GM18498 (cell line): ENCODE measurements at regions not wholly inside any gene's neighbourhood (a gene's known extent, or its start where the extent isn't known, plus 50 kb on each side); places are given as distances from the start of the nearest gene placed in this dataset.

ENCODE experiments used
- ATAC-seq: cut with Tn5 transposase; IDR thresholded peaks from one replicate; pipeline ENCODE4 v1.9.1; 2021; ENCODE audit warnings: mild to moderate bottlenecking, moderate library complexity; ENCODE audit not compliant: unreplicated experiment

GRCh38 chr5:166358127-166358830 lies 1933.2 kb upstream of the WWC1 start:
- no peak for ATAC-seq

GRCh38 chr5:166363087-166363760 lies 1928.2 kb upstream of the WWC1 start:
- ATAC-seq, result no peak

GRCh38 chr5:166365164-166365563 lies 1926.3 kb upstream of the WWC1 start:
- no peak for ATAC-seq

- no peak for ATAC-seq
Measured at GRCh38 chr5:166367391-166367790, 1924.1 kb upstream of the WWC1 start.

GRCh38 chr5:166369346-166369745 lies 1922.1 kb upstream of the WWC1 start:
- no peak for ATAC-seq

- no peak for ATAC-seq
Measured at GRCh38 chr5:166369807-166370206, 1921.6 kb upstream of the WWC1 start.

GRCh38 chr5:166370928-166371690 lies 1920.3 kb upstream of the WWC1 start:
- ATAC-seq, result no peak

GRCh38 chr5:166373817-166374216 lies 1917.6 kb upstream of the WWC1 start:
- ATAC-seq, result no peak

- ATAC-seq, result no peak
Measured at GRCh38 chr5:166377756-166378155, 1913.7 kb upstream of the WWC1 start.

- no peak for ATAC-seq
Measured at GRCh38 chr5:166379517-166379916, 1911.9 kb upstream of the WWC1 start.

- no peak for ATAC-seq
Measured at GRCh38 chr5:166382031-166382430, 1909.4 kb upstream of the WWC1 start.

- no peak for ATAC-seq
Measured at GRCh38 chr5:166398131-166398530, 1893.3 kb upstream of the WWC1 start.

- no peak for ATAC-seq
Measured at GRCh38 chr5:166399781-166400180, 1891.7 kb upstream of the WWC1 start.

GRCh38 chr5:166401391-166401790 lies 1890.1 kb upstream of the WWC1 start:
- no peak for ATAC-seq

GRCh38 chr5:166412191-166412590 lies 1879.3 kb upstream of the WWC1 start:
- ATAC-seq, result no peak

GRCh38 chr5:166427211-166427610 lies 1864.2 kb upstream of the WWC1 start:
- ATAC-seq, result no peak

GRCh38 chr5:166428264-166428803 lies 1863.1 kb upstream of the WWC1 start:
- ATAC-seq, result no peak

- no peak for ATAC-seq
Measured at GRCh38 chr5:166430491-166431319, 1860.7 kb upstream of the WWC1 start.

GRCh38 chr5:166431456-166431855 lies 1860.0 kb upstream of the WWC1 start:
- ATAC-seq, result no peak

GRCh38 chr5:166433679-166434078 lies 1857.8 kb upstream of the WWC1 start:
- no peak for ATAC-seq

GRCh38 chr5:166436872-166437271 lies 1854.6 kb upstream of the WWC1 start:
- no peak for ATAC-seq
